ENCODE measurements at regions not wholly inside any gene's neighbourhood (a gene's known extent, or its start where the extent isn't known, plus 50 kb on each side); places are given as distances from the start of the nearest gene placed in this dataset.

DNA sequence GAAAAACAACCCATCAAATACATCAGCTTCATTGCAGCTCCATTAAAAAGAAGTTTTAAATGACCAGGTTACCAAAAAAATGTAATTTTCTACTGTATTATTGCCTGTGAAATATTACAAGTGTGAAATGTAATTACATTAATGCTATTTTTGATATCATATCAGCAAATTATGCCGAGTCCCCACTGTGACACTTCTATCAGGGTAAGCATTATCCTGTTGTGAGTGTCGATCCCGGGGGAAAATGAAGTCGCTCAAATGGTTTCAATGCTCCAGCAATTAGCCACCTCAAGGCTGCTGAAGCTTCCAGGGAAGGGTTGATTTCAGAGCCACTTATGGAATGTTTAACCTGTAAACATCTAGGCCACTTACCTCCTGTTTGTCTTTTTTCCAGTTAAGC is 70.4 kb downstream of the RCN1 start:
- DNase-seq = no peak

DNA sequence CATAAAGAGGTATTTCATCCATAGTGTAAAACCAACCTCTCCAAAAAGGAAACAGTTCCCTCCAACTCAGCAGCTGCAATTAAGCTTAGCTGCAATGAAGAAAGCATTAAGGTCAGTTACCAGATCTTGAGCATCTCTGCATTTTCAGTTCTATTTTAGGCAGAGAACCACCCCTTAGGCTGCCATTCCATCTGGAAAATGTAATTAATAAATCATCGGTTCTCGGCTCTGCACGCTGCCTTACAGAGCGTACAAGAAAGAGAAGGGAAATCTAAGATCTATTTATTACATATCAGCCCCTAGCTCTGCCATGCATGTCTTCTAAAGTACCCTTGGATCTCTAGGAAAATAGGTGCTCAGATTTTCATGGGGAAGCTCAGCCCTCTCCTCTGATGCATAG is 71.5 kb downstream of the RCN1 start:
- no peak for DNase-seq

GRCh38 chr11:32162906-32163305 is 72.0 kb downstream of the RCN1 start:
- no peak for DNase-seq

DNA sequence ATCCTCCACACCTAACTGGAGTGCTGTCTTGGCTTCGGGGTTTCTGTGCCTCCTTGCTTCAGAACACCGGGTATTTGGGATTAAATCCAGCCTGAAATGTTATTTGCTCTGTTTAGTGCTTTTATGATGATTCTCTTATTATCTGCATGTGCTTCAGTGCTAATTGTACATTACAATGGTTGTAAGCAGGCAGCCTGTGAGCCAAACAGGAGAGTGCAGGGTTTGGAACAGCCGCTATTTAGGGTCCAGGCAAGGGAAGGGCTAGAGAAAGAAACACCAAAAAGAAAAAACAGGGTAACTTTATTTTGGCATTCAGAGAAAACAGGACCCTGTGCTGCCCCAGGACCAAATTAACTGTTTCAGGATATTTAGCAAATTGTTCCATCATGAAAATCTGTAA is 72.7 kb downstream of the RCN1 start:
- DNase-seq = no peak

- DNase-seq = no peak
Observed at GRCh38 chr11:32164836-32165235, 74.0 kb downstream of the RCN1 start.

GRCh38 chr11:32168924-32169323 is 78.0 kb downstream of the RCN1 start:
- no peak for DNase-seq

GRCh38 chr11:32171445-32171844 is 80.6 kb downstream of the RCN1 start:
- no peak for DNase-seq

DNA sequence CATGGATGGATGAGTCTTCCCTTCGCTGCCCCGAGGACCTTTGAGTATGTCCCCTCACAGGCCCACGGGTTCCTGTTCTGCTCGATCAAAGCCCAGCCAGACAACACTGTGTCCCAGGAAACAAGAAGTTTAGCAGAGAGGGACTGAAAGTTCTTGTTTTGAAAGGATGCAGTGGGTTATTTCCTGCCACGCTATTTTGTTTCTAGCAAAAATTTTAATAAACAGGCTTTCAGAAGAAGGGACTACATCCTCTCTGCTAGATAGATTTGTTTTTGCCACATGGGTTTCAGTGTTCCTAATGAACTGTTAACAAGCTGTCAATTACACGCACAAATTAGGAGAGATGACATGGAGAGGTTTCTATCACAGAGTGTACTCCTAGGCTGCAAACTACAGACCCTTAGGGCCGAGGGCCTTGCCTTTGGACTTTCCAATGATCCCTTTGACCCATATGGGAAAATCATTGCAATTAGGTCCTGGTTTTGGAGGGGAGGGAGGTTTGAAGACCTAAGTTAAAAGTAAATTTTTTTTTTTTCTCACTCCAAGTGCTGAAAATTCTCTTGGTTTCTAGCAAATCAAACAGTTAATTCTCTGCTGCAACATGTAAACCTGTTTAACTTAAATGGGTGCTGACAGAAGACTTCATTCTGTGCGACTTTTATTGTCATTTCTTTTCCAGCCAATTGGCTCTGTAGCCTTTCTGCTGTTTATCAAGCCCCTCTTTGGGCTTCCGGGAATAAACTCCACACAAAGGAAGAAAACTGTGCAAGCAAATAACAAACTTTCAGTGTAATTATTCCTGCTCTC is 81.4 kb downstream of the RCN1 start:
- DNase-seq = no peak

DNA sequence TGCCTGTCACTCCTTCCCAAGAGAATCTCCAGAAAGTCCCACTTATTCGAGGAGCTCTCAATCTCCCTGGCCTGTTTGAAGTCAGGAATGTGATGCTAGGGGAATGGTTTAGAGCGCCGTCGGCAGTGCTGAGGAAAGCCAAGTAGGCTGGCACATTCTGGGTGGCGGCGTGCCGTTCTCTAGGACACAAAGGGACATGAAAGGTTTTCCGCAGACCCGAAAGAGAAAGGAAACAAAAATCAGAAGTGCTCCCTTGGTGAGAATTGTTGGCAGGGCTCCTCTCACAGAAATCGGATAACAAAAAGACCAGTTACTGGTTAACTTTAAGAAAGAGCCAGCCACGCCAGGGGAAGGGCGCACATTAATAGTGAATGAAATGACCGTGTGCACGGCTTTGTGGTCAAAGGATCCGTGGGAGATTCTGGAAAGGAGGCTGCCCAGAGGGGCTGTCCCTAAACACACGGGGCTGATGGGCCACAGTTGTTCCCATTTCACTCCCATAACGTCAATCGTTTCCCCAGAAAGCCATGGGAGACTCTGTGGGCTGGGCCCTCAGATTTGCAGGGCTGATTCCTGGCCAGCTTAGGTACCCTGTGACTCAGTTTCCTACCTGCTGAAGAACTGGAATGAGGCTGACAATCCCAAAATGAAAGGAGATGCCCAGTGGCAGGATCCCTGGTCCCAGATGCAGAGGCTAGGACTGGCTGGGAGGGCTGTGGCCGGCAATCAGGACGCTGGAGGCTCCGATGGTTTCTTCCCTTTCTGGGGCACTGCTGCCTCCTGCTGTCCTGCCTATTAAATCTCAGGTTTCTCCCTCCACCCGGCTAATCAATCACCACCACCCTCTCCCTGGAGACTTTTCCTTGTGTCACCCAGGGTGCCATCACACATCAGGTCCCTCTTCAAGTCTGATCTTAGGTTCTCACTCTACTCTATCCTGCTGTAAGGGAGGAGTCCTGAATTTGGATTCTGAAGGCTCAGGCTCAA is 82.3 kb downstream of the RCN1 start:
- peak in 49 of 58 donors; percentile 5 to 62 (median 33) for DNase-seq

GRCh38 chr11:32173977-32174376 is 83.1 kb downstream of the RCN1 start:
- DNase-seq = no peak

- peak in 54 of 58 donors; percentile 13 to 84 (median 64) for DNase-seq
Observed at GRCh38 chr11:32176223-32176934, 85.5 kb downstream of the RCN1 start.

DNA sequence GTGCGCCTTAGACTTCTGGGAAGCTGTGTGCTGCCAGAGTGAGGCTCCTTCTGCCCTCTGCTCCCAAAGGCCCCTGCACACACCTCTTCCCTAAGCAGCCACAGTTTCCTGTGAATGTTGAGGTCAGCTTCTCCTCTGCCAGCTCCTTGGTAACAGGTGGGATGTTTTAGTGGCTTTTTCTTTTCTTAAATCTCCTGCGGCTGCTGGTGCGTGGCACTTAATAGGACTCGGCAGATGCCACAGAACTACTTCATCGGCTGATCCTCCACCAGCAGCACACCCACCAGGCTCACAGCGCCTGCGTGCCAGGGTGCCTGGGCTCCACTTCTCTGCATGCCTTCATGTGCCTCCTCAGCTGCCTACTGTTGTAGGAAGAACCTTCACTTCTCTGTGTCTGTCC is 87.8 kb downstream of the RCN1 start:
- no peak for DNase-seq

- no peak for DNase-seq
Observed at GRCh38 chr11:32183512-32183911, 92.6 kb downstream of the RCN1 start.

DNA sequence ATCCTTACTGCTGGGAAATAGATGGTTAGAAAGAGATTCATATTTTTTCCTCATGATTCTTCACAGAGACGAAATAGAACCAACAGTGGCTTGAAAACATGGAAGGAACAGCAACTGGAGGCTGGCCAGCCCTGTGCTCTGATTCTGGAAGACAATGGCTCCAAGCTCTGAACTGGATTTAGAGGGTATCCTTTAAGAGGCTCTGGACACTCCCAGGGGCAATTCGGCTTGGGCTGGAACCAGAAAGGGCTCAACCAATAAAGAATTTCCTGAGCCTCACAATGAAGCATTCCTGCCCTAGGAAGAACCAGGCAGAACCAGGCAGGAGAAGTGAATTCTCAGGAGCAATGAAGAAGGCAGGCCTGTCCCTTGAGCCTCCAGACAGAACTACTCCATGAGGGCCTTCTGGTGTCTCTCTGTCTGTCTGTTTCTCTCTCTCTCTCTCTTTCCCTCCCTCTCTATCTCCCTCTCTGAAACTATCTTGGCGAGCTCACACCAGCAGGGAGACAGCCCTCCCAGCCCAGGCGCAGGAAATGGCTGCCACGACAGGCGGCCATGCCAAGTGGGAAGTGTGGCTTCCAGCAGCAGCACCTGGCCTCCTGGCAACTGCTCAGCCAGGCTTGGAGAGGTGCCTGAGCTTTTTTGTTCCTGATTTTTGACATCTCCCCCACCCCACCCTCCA is 93.3 kb downstream of the RCN1 start:
- DNase-seq = no peak

DNA sequence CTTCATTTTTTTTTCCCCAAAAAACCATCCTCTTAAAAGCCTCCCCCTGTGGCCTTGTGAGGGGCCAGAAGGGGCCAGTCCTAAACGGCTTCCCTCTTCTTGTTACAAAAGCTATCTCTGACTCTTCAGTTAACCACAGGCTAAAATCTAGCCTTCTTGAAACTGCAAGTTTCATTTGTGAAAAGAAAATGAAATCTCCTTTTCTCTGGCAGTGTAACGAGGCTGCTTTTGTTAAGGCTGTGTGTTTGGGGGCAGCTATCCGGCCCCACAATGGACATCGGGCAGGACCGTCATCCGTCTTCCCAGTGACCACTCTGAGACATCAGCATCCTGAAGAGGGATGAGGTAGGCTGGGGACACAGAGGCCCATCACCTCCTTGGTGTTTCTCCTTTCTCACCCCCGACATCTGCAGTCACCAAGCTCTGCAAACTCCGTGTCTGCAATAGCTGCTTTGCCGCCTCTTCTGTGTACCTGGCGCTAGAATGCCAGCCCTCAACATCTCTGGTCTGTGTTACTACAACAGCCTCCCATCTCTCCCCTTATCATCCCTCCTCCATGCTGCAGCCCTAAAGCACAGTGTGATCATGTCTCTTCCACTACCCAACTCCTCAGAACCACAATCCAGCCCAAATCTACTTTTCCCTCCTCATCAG is 94.0 kb downstream of the RCN1 start:
- DNase-seq = no peak

GRCh38 chr11:32186118-32186517 is 95.2 kb downstream of the RCN1 start:
- no peak for DNase-seq

DNA sequence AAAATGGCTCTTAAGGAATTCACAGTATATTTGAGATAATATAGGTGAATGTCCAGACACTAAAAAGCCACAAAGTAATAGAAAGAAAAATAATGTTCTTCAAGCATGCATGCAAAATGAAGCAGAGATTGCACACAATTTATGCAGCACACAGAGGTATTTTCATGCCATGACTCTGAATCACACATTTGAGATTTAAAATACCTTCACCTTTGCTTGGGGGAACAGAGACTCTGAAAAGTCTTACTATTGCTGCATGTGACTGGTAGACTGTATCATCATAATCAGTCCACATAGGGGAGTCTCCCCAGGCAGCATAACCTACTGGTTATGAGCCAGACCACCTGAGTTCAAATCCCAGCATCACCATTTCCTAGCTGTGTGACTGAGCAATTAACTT is 96.2 kb downstream of the RCN1 start:
- no peak for DNase-seq

DNA sequence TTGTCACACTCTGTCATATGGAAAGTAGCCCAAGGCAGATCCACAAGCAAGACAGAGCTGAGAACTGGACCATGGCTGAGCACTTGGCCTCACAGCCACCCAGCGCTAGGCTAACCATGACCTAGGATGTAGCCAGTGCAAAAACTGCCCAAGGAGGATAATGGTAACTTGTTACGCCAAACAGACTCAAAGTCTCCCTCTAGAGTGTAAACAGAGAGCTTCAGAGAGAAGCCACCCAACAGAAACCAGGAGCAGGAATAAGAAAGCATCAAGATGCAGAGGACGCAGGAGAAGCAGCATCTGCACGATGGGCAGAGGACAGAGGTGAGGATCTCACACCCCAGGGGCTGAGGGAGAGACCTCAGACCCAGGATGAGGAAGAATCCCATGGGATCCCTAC is 97.9 kb downstream of the RCN1 start:
- DNase-seq = no peak

DNA sequence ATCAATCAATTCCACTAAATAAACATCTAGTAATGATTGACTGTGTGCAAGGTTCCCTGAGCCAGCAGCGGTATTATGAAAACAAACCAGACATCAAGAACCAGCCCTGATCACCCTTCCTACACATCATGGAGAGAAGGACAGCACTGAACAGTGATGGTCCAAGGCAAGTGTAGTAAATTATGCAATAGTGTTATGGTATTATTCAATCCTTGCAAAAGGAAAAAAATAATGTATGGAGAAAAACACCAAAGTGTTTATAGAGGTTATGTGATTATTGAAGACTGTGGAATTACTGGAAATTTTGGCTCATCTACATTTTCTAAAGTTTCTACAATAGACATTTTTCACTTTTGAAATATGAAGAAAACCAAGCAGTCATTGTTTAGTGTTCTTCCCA is 105.3 kb downstream of the RCN1 start:
- no peak for DNase-seq

DNA sequence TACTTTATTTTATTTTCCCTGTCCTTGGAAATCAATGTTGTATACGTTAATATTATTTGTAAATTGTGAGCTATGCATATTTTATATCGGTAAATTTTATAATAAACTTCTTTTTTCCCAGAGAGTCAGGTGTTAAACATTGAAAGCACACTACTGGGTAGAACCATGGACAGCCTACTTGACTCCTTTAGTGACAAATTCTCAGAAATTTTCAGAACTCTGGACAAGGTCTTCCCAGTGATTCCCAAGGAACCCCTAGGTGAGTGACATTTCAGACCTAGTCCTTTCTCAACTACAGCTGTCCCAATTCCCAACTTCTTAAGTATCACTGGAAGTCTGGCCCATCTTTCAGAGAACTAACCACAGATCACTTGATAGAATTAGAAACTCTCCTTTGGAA is 107.2 kb downstream of the RCN1 start:
- no peak for DNase-seq
